ENCODE measurements at regions not wholly inside any gene's neighbourhood (a gene's known extent, or its start where the extent isn't known, plus 50 kb on each side); places are given as distances from the start of the nearest gene placed in this dataset.

- ChIA-PET CTCF (no interaction called here), POLR2A (ENCODE audit: unreplicated experiment) (no interaction called here)
- no peaks in the 10 kb centered on the region for H3K79me2 ChIP-seq (ENCODE audit: low read depth)
- 0 out of 2 replicates have a peak, but pooled peaks cover 3% of the 10 kb centered on the region for H3K27me3 ChIP-seq (ENCODE audit: insufficient read depth, low read depth)
- H3K27ac ChIP-seq: no peak overlapping the region
- no TSS peak for BruUV-seq (replicated peaks)
- no peak for DNase-seq
- H3K4me1 ChIP-seq (replicated peaks; ENCODE audit: insufficient read depth): peaks cover 19% of the 10 kb centered on the region
- intact Hi-C loops (cut with micrococcal nuclease; ENCODE audit: unreplicated experiment): no loop called here
- no peak overlapping the region for H3K4me2 ChIP-seq
- no peaks in the 10 kb centered on the region for H3K36me3 ChIP-seq (ENCODE audit: low read depth)
- H4K20me1 ChIP-seq (ENCODE audit: insufficient read depth): no peaks in the 10 kb centered on the region
- TF ChIP-seq EZH2 (IDR thresholded peaks at IDR 0.05; ENCODE audit: low read depth) (no peak), CTCF (conservative IDR thresholded peaks at IDR 0.05) (no peak)
- no peaks in the 10 kb centered on the region for H3K9me2 ChIP-seq (ENCODE audit: insufficient read depth)
- H3K9me3 ChIP-seq (ENCODE audit: insufficient read depth, low read depth): no peaks in the 10 kb centered on the region
- no peak overlapping the region for H2AFZ ChIP-seq
- no peak overlapping the region for H3K4me3 ChIP-seq
- H3F3A ChIP-seq (ENCODE audit: insufficient read depth, low read depth): no peaks in the 10 kb centered on the region; the same call in 1 of the 2 replicates
These were observed 192.1 kb upstream of the KIF2B start for GRCh38 chr17:53630638-53631037.

- Histone ChIP-seq H3K9me2 (ENCODE audit: insufficient read depth) (no peaks in the 10 kb centered on the region), H3K27ac (no peak overlapping the region), H4K20me1 (ENCODE audit: insufficient read depth) (no peaks in the 10 kb centered on the region), H3K4me3 (no peak overlapping the region), H3K27me3 (ENCODE audit: insufficient read depth, low read depth) (0 out of 2 replicates have a peak, but pooled peaks cover 3% of the 10 kb centered on the region), H3K4me2 (no peak overlapping the region), H3F3A (ENCODE audit: insufficient read depth, low read depth) (no peaks in the 10 kb centered on the region; the same call in 1 of the 2 replicates), H3K36me3 (ENCODE audit: low read depth) (no peaks in the 10 kb centered on the region), H3K4me1 (replicated peaks; ENCODE audit: insufficient read depth) (peaks cover 19% of the 10 kb centered on the region), H3K9me3 (ENCODE audit: insufficient read depth, low read depth) (no peaks in the 10 kb centered on the region), H2AFZ (no peak overlapping the region), H3K79me2 (ENCODE audit: low read depth) (no peaks in the 10 kb centered on the region)
- DNase-seq: no peak
- ChIA-PET CTCF (no interaction called here), POLR2A (ENCODE audit: unreplicated experiment) (no interaction called here)
- BruUV-seq (replicated peaks): no TSS peak
- TF ChIP-seq CTCF (conservative IDR thresholded peaks at IDR 0.05) (no peak), EZH2 (IDR thresholded peaks at IDR 0.05; ENCODE audit: low read depth) (no peak)
- intact Hi-C loops (cut with micrococcal nuclease; ENCODE audit: unreplicated experiment): no loop called here
These were observed 192.6 kb upstream of the KIF2B start for GRCh38 chr17:53630115-53630514.

- no peaks in the 10 kb centered on the region for H3K36me3 ChIP-seq (ENCODE audit: low read depth)
- CTCF ChIA-PET: no interaction called here
These were observed 193.5 kb upstream of the KIF2B start for GRCh38 chr17:53629188-53629587.

More at GRCh38 chr17:53629188-53629587, 193.5 kb upstream of the KIF2B start:
- H4K20me1 ChIP-seq (ENCODE audit: insufficient read depth): no peaks in the 10 kb centered on the region
- H3K9me2 ChIP-seq (ENCODE audit: insufficient read depth): no peaks in the 10 kb centered on the region
- no peak overlapping the region for H2AFZ ChIP-seq
- H3F3A ChIP-seq (ENCODE audit: insufficient read depth, low read depth): no peaks in the 10 kb centered on the region; the same call in 1 of the 2 replicates
- intact Hi-C loops (cut with micrococcal nuclease; ENCODE audit: unreplicated experiment): no loop called here
- H3K79me2 ChIP-seq (ENCODE audit: low read depth): no peaks in the 10 kb centered on the region
- H3K4me3 ChIP-seq: no peak overlapping the region
- BruUV-seq (replicated peaks): no TSS peak
- peaks cover 19% of the 10 kb centered on the region for H3K4me1 ChIP-seq (replicated peaks; ENCODE audit: insufficient read depth)
- TF ChIP-seq EZH2 (IDR thresholded peaks at IDR 0.05; ENCODE audit: low read depth) (no peak), CTCF (conservative IDR thresholded peaks at IDR 0.05) (no peak)
- H3K4me2 ChIP-seq: no peak overlapping the region
- H3K27ac ChIP-seq: no peak overlapping the region
- POLR2A ChIA-PET (ENCODE audit: unreplicated experiment): no interaction called here
- H3K27me3 ChIP-seq (ENCODE audit: insufficient read depth, low read depth): 0 out of 2 replicates have a peak, but pooled peaks cover 3% of the 10 kb centered on the region
- H3K9me3 ChIP-seq (ENCODE audit: insufficient read depth, low read depth): no peaks in the 10 kb centered on the region
- no peak for DNase-seq
